Endothelial cell of umbilical vein (primary cell): ENCODE measurements at regions not wholly inside any gene's neighbourhood (a gene's known extent, or its start where the extent isn't known, plus 50 kb on each side); places are given as distances from the start of the nearest gene placed in this dataset.

Experiments
- BruUV-seq: library from RNA; stranded (reverse); fragments of 400-500 nt; replicated peaks from 2 replicates; lab custom pipeline; 2021; lab: Mats Ljungman, UMichigan
- CTCF ChIA-PET: fragments of 300-600, 350-600 bp; sonication (Branson Sonifier 250); formaldehyde crosslinking; loops from one replicate; lab custom pipeline; 2021; ENCODE audit warnings: antibody characterized with exemption, inconsistent platforms; lab: Charles Lee
- POLR2A ChIA-PET: fragments of 300-600, 350-600 bp; sonication (Branson Sonifier 250); formaldehyde crosslinking; loops from one replicate; lab custom pipeline; 2021; ENCODE audit warnings: antibody characterized with exemption, inconsistent platforms; lab: Charles Lee
- DNase-seq: peaks from one replicate; pipeline ENCODE4 v3.0.0-alpha.2; 2011; ENCODE audit warnings: low read depth, low spot score
- FAIRE-seq: peaks from 2 replicates; lab custom pipeline; 2011; peaks lifted over from hg19 to GRCh38; lab: Jason Lieb, UNC
- H2AFZ ChIP-seq: 2 replicates; pipeline ENCODE4 v1.6.0; 2012; ENCODE audit warnings: low read depth, low read length, control low read depth, inconsistent platforms
- H3K27ac ChIP-seq: 2 replicates; pipeline ENCODE4 v1.5.1; 2011; ENCODE audit warnings: low read depth, mild to moderate bottlenecking, control low read depth, low read length, moderate library complexity; ENCODE audit not compliant: insufficient read depth
- H3K27me3 ChIP-seq, 2 experiments: 2 replicates each; pipeline versions ENCODE4 v1.6.0 to v1.6.1; 2011; ENCODE audit warnings: low read length in 2 of 2, mixed read lengths in 1 of 2; ENCODE audit not compliant: control insufficient read depth in 2 of 2, insufficient read depth in 2 of 2
- H3K36me3 ChIP-seq, 2 experiments: 2 replicates in 1 of 2; 3 replicates in 1 of 2; pipeline ENCODE4 v1.5.1; 2011; ENCODE audit warnings: low read length in 2 of 2, mild to moderate bottlenecking in 1 of 2, moderate library complexity in 1 of 2; ENCODE audit not compliant: control insufficient read depth in 2 of 2, insufficient read depth in 2 of 2; ENCODE audit errors: extremely low read depth in 1 of 2
- H3K4me1 ChIP-seq: 3 replicates; pipeline ENCODE4 v1.5.1; 2011; ENCODE audit warnings: mild to moderate bottlenecking, low read length; ENCODE audit not compliant: control insufficient read depth, insufficient read depth; ENCODE audit errors: extremely low read depth
- H3K4me2 ChIP-seq: 2 replicates; pipeline ENCODE4 v1.6.1; 2011; ENCODE audit warnings: low read length, control low read depth, mixed read lengths; ENCODE audit not compliant: insufficient read depth
- H3K4me3 ChIP-seq, 3 experiments: fragments of 200-600 bp in 1 of 3; sonication (generic), shearing (Covaris generic) in 1 of 3; replicated peaks in 1 of 3; 2 replicates each; pipeline ENCODE4 v1.5.1; 2011 to 2016; ENCODE audit warnings: control low read depth in 3 of 3, low read length in 3 of 3, mild to moderate bottlenecking in 2 of 3, inconsistent platforms in 1 of 3, low read depth in 1 of 3, moderate library complexity in 1 of 3; ENCODE audit not compliant: insufficient read depth in 1 of 3
- H3K79me2 ChIP-seq: 2 replicates; pipeline ENCODE4 v1.6.0; 2012; ENCODE audit warnings: low read length, inconsistent platforms; ENCODE audit not compliant: control insufficient read depth, insufficient read depth
- H3K9ac ChIP-seq: replicated peaks from 2 replicates; pipeline ENCODE3; 2011; ENCODE audit warnings: low read length, control low read depth; ENCODE audit not compliant: insufficient read depth; ENCODE audit errors: extremely low read depth
- H3K9me1 ChIP-seq: replicated peaks from 3 replicates; pipeline ENCODE4 v1.6.0; 2011; ENCODE audit warnings: mild to moderate bottlenecking, low read length; ENCODE audit not compliant: control insufficient read depth, insufficient read depth; ENCODE audit errors: extremely low read depth
- H3K9me3 ChIP-seq: replicated peaks from 2 replicates; pipeline ENCODE4 v1.5.1; 2012; ENCODE audit warnings: low read length, inconsistent platforms; ENCODE audit not compliant: control insufficient read depth, insufficient read depth
- H4K20me1 ChIP-seq: replicated peaks from 2 replicates; pipeline ENCODE3; 2011; ENCODE audit warnings: mild to moderate bottlenecking, low read length; ENCODE audit not compliant: control insufficient read depth, insufficient read depth; ENCODE audit errors: extremely low read depth
- CTCF ChIP-seq, 2 donors: IDR thresholded peaks; 1 replicate in 1 of 2; 2 replicates in 1 of 2; pipeline ENCODE4 v1.5.1; 2011; ENCODE audit warnings: low read length in 2 of 2, mild to moderate bottlenecking in 2 of 2, moderate library complexity in 2 of 2, control low read depth in 1 of 2, inconsistent platforms in 1 of 2, low read depth in 1 of 2; ENCODE audit not compliant: insufficient read depth in 1 of 2; ENCODE audit errors: extremely low read depth in 1 of 2
- EZH2 ChIP-seq: IDR thresholded peaks from 2 replicates; pipeline ENCODE4 v1.6.1; 2012; ENCODE audit warnings: borderline replicate concordance, low read depth, mild to moderate bottlenecking, moderate library complexity, low read length, inconsistent platforms; ENCODE audit not compliant: severe bottlenecking
- FOS ChIP-seq: IDR thresholded peaks from 2 replicates; pipeline ENCODE4 v1.6.1; 2011; ENCODE audit warnings: mild to moderate bottlenecking, low read length, moderate library complexity, borderline replicate concordance; ENCODE audit not compliant: insufficient read depth
- GATA2 ChIP-seq: IDR thresholded peaks from 2 replicates; pipeline ENCODE4 v1.7.0; 2011; ENCODE audit warnings: low read depth, mild to moderate bottlenecking, moderate library complexity, mixed read lengths, low read length; ENCODE audit not compliant: insufficient read length, insufficient read depth
- JUN ChIP-seq: IDR thresholded peaks from 2 replicates; pipeline ENCODE4 v1.6.1; 2011; ENCODE audit warnings: borderline replicate concordance, low read depth; ENCODE audit not compliant: insufficient read length, insufficient read depth
- MAX ChIP-seq: IDR thresholded peaks from 2 replicates; pipeline ENCODE4 v1.6.1; 2011; ENCODE audit not compliant: insufficient read depth, insufficient read length
- MYC ChIP-seq: IDR thresholded peaks from one replicate; pipeline ENCODE4 v1.6.1; 2011; ENCODE audit warnings: mild to moderate bottlenecking, low read depth, low read length
- POLR2A ChIP-seq: IDR thresholded peaks from 2 replicates; pipeline ENCODE4 v1.6.1; 2012; ENCODE audit warnings: low read depth, mild to moderate bottlenecking, control low read depth, low read length
- POLR2AphosphoS5 ChIP-seq: IDR thresholded peaks from 2 replicates; pipeline ENCODE4 v1.6.1; 2012; ENCODE audit warnings: low read depth, mild to moderate bottlenecking, control low read depth, low read length, moderate library complexity; ENCODE audit not compliant: insufficient read depth
- dilution Hi-C: fragments of 300-500 bp; cut with MboI; formaldehyde crosslinking; loops from one replicate; pipeline ENCODE4 v1.15.0; 2019; ENCODE audit warnings: low sequenced_read_pairs; ENCODE audit not compliant: extremely low pct_ligation_motif_present
- intact Hi-C: fragments of 100-400 bp; cut with micrococcal nuclease; formaldehyde crosslinking; loops from one replicate; pipeline ENCODE4 v1.10.0; 2022

DNA sequence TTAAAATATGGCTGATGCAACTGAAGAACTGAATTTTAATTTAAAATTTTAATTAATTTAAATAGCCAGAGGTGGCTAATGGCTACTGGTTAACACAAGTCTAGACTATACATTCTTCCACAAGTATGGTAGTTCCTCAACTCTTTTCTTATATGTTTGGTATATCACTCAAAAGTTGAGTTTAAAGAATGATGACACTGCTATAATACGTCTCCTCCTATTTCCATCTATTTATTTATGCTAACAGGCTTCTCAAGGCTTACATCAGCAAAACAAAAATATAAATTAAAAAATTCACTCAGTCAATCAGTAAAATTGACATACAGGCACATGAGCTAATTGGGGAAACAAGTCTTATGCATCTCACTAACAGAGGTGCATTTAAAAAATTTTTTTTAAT is 227.9 kb upstream of the PMFBP1 start:
- no peaks in the 10 kb centered on the region for H3K79me2 ChIP-seq
- no peaks in the 10 kb centered on the region for H3K4me1 ChIP-seq
- H3K9ac ChIP-seq, result no peak overlapping the region
- no peaks in the 10 kb centered on the region for H3K36me3 ChIP-seq
- H3K4me2 ChIP-seq, result no peak overlapping the region
- BruUV-seq, result no TSS peak
- H4K20me1 ChIP-seq, result no peaks in the 10 kb centered on the region
- no peaks in the 10 kb centered on the region for H3K9me1 ChIP-seq
- DNase-seq (no peak), FAIRE-seq (no peak)
- no peaks in the 10 kb centered on the region for H3K9me3 ChIP-seq
- dilution Hi-C loops (no loop called here), intact Hi-C loops (loop anchor here (1.0 to 5.0 kb wide), 5 partner anchors 67 to 1557 kb away; no protein-coding TSS in a partner anchor)
- no peaks in the 10 kb centered on the region for H3K27me3 ChIP-seq
- CTCF ChIA-PET, result interaction anchor here (0.6 to 2.5 kb wide), 68 partner anchors 9 to 1876 kb away, joined by 3 to 27 read pairs (median 4); no protein-coding TSS in a partner anchor
- H3K27ac ChIP-seq, result no peak overlapping the region
- POLR2A ChIA-PET, result no interaction called here
- TF ChIP-seq POLR2A, result no peak
- no peak for TF ChIP-seq MYC
- no peak for TF ChIP-seq EZH2
- no peak for TF ChIP-seq MAX
- TF ChIP-seq GATA2, result no peak
- TF ChIP-seq CTCF (IDR thresholded peaks at IDR 0.05; ENCODE audit: extremely low read depth in 1 of 2, insufficient read depth in 1 of 2, low read depth in 1 of 2, low read length in 2 of 2), result no peak
- TF ChIP-seq JUN, result no peak
- no peak for TF ChIP-seq POLR2AphosphoS5
- TF ChIP-seq FOS, result no peak
- no peak overlapping the region for H2AFZ ChIP-seq
- H3K4me3 ChIP-seq, result no peak overlapping the region
